CD4-positive, alpha-beta memory T cell (primary cell): ENCODE measurements at regions not wholly inside any gene's neighbourhood (a gene's known extent, or its start where the extent isn't known, plus 50 kb on each side); places are given as distances from the start of the nearest gene placed in this dataset.

Experiments used
- CTCF ChIA-PET: fragments of 350-600 bp; sonication (Branson Sonifier 250); formaldehyde crosslinking; loops from one replicate; lab custom pipeline; 2021; ENCODE audit warnings: inconsistent platforms; ENCODE audit not compliant: partially characterized antibody; lab: Charles Lee
- POLR2A ChIA-PET: fragments of 350-600 bp; sonication (Branson Sonifier 250); formaldehyde crosslinking; loops from one replicate; lab custom pipeline; 2021; ENCODE audit not compliant: partially characterized antibody; lab: Charles Lee
- DNase-seq, 5 donors: peaks; one replicate each; pipeline versions ENCODE4 v3.0.0 to v3.0.0-alpha.2; 2020 to 2022; ENCODE audit warnings: mixed read lengths in 1 of 5
- H3K27ac ChIP-seq: one replicate; pipeline ENCODE4 v1.7.0; 2013; ENCODE audit warnings: low read depth, low read length
- H3K27me3 ChIP-seq: 2 replicates; pipeline ENCODE4 v1.7.0; 2013; ENCODE audit warnings: mild to moderate bottlenecking, low read length, moderate library complexity; ENCODE audit not compliant: insufficient read depth
- H3K36me3 ChIP-seq: 2 replicates; pipeline ENCODE4 v1.7.0; 2013; ENCODE audit warnings: mild to moderate bottlenecking, low read length, moderate library complexity; ENCODE audit not compliant: insufficient read depth
- H3K4me1 ChIP-seq: 2 replicates; pipeline ENCODE4 v1.7.0; 2013; ENCODE audit warnings: mild to moderate bottlenecking, low read length, moderate library complexity; ENCODE audit not compliant: insufficient read depth
- H3K4me3 ChIP-seq, 2 donors: one replicate each; pipeline ENCODE4 v1.7.0; 2013; ENCODE audit warnings: low read length in 2 of 2, mild to moderate bottlenecking in 1 of 2
- H3K9me3 ChIP-seq, 2 donors: one replicate each; pipeline ENCODE4 v1.7.0; 2013; ENCODE audit warnings: low read length in 2 of 2, control low read depth in 1 of 2; ENCODE audit not compliant: control insufficient read depth in 1 of 2
- H3K27ac Mint-ChIP-seq, 7 donors: one replicate each; pipeline ENCODE4 v1.8.0; 2020 to 2021; ENCODE audit warnings: mixed read lengths in 7 of 7, mild to moderate bottlenecking in 6 of 7, inconsistent platforms in 3 of 7, moderate library complexity in 3 of 7
- H3K27me3 Mint-ChIP-seq, 2 donors: one replicate each; pipeline ENCODE4 v1.8.0; 2020 to 2021; ENCODE audit warnings: mixed read lengths in 2 of 2
- H3K36me3 Mint-ChIP-seq, 2 donors: one replicate each; pipeline ENCODE4 v1.8.0; 2020 to 2021; ENCODE audit warnings: mixed read lengths in 2 of 2, inconsistent platforms in 1 of 2, mild to moderate bottlenecking in 1 of 2
- H3K4me1 Mint-ChIP-seq, 4 donors: one replicate each; pipeline ENCODE4 v1.8.0; 2020 to 2021; ENCODE audit warnings: mixed read lengths in 4 of 4, mild to moderate bottlenecking in 1 of 4
- H3K4me3 Mint-ChIP-seq, 8 donors: one replicate each; pipeline ENCODE4 v1.8.0; 2020 to 2021; ENCODE audit warnings: mixed read lengths in 8 of 8, mild to moderate bottlenecking in 7 of 8, moderate library complexity in 6 of 8, inconsistent platforms in 3 of 8
- H3K9me3 Mint-ChIP-seq, 8 donors: one replicate each; pipeline ENCODE4 v1.8.0; 2020 to 2021; ENCODE audit warnings: mixed read lengths in 8 of 8, mild to moderate bottlenecking in 5 of 8, inconsistent platforms in 3 of 8, moderate library complexity in 1 of 8
- intact Hi-C: fragments of 100-400 bp; cut with micrococcal nuclease; formaldehyde crosslinking; loops from one replicate; pipeline ENCODE4 v1.15.1; 2023

GRCh38 chr3:181764544-181764943, 52.8 kb downstream of the SOX2 start:
- Mint-ChIP-seq H3K36me3 (no peaks in the 10 kb centered on the region), H3K27ac (no peak overlapping the region), H3K27me3 (peaks cover 0 to 2% of the 10 kb centered on the region in 2 donors), H3K4me3 (no peak overlapping the region), H3K9me3 (peaks cover 0 to 6% (median 2%) of the 10 kb centered on the region in 8 donors), H3K4me1 (no peaks in the 10 kb centered on the region)
- no peak for DNase-seq
- intact Hi-C loops, result no loop called here
- H3K9me3 ChIP-seq, result no peaks in the 10 kb centered on the region
- no peaks in the 10 kb centered on the region for H3K4me1 ChIP-seq
- no peaks in the 10 kb centered on the region for H3K36me3 ChIP-seq
- ChIA-PET CTCF (no interaction called here), POLR2A (no interaction called here)
- no peaks in the 10 kb centered on the region for H3K27me3 ChIP-seq
- H3K4me3 ChIP-seq, result no peak overlapping the region
- no peak overlapping the region for H3K27ac ChIP-seq

GRCh38 chr3:181770296-181770695, 58.6 kb downstream of the SOX2 start:
- no peak overlapping the region for H3K27ac Mint-ChIP-seq
- no peaks in the 10 kb centered on the region for H3K9me3 ChIP-seq

GRCh38 chr3:181771120-181771519, 59.4 kb downstream of the SOX2 start:
- POLR2A ChIA-PET, result no interaction called here
- H3K36me3 Mint-ChIP-seq, result no peaks in the 10 kb centered on the region
- H3K4me3 Mint-ChIP-seq, result no peak overlapping the region
- intact Hi-C loops, result no loop called here
- peaks cover 0 to 2% (median 0%) of the 10 kb centered on the region in 8 donors for H3K9me3 Mint-ChIP-seq
- H3K4me3 ChIP-seq, result no peak overlapping the region
- peaks cover 0 to 2% of the 10 kb centered on the region in 2 donors for H3K27me3 Mint-ChIP-seq
- H3K27ac ChIP-seq, result no peak overlapping the region
- no peak for DNase-seq
- no peaks in the 10 kb centered on the region for H3K36me3 ChIP-seq
- no peaks in the 10 kb centered on the region for H3K4me1 Mint-ChIP-seq
- no peaks in the 10 kb centered on the region for H3K4me1 ChIP-seq
- no peak overlapping the region for H3K27ac Mint-ChIP-seq
- no peaks in the 10 kb centered on the region for H3K27me3 ChIP-seq
- no peaks in the 10 kb centered on the region for H3K9me3 ChIP-seq
- CTCF ChIA-PET, result no interaction called here

More at GRCh38 chr3:181770296-181770695, 58.6 kb downstream of the SOX2 start:
- H3K27me3 ChIP-seq, result no peaks in the 10 kb centered on the region
- peaks cover 0 to 2% of the 10 kb centered on the region in 2 donors for H3K27me3 Mint-ChIP-seq
- CTCF ChIA-PET, result no interaction called here
- no peak overlapping the region for H3K27ac ChIP-seq
- intact Hi-C loops, result no loop called here
- no peak overlapping the region for H3K4me3 Mint-ChIP-seq
- H3K36me3 ChIP-seq, result no peaks in the 10 kb centered on the region
- no peaks in the 10 kb centered on the region for H3K4me1 ChIP-seq
- no peak overlapping the region for H3K4me3 ChIP-seq
- H3K36me3 Mint-ChIP-seq, result no peaks in the 10 kb centered on the region
- DNase-seq, result no peak
- H3K4me1 Mint-ChIP-seq, result no peaks in the 10 kb centered on the region
- H3K9me3 Mint-ChIP-seq, result peaks cover 0 to 2% (median 0%) of the 10 kb centered on the region in 8 donors
- POLR2A ChIA-PET, result no interaction called here

GRCh38 chr3:181772166-181772565, 60.4 kb downstream of the SOX2 start:
- POLR2A ChIA-PET, result no interaction called here

GRCh38 chr3:181773921-181774320, 62.2 kb downstream of the SOX2 start:
- Mint-ChIP-seq H3K36me3 (no peaks in the 10 kb centered on the region), H3K27me3 (peaks cover 0 to 2% of the 10 kb centered on the region in 2 donors), H3K4me1 (no peaks in the 10 kb centered on the region), H3K9me3 (no peaks in the 10 kb centered on the region), H3K4me3 (no peak overlapping the region), H3K27ac (no peak overlapping the region)
- intact Hi-C loops, result no loop called here
- Histone ChIP-seq H3K4me1 (no peaks in the 10 kb centered on the region), H3K9me3 (no peaks in the 10 kb centered on the region), H3K36me3 (no peaks in the 10 kb centered on the region), H3K27me3 (no peaks in the 10 kb centered on the region), H3K27ac (no peak overlapping the region), H3K4me3 (no peak overlapping the region)
- ChIA-PET CTCF (no interaction called here), POLR2A (no interaction called here)
- no peak for DNase-seq

More at GRCh38 chr3:181772166-181772565, 60.4 kb downstream of the SOX2 start:
- DNase-seq, result no peak
- no peaks in the 10 kb centered on the region for H3K36me3 Mint-ChIP-seq
- intact Hi-C loops, result no loop called here
- CTCF ChIA-PET, result no interaction called here
- Histone ChIP-seq H3K9me3 (no peaks in the 10 kb centered on the region), H3K4me1 (no peaks in the 10 kb centered on the region), H3K27ac (no peak overlapping the region), H3K36me3 (no peaks in the 10 kb centered on the region), H3K4me3 (no peak overlapping the region), H3K27me3 (no peaks in the 10 kb centered on the region)
- H3K27me3 Mint-ChIP-seq, result peaks cover 0 to 2% of the 10 kb centered on the region in 2 donors
- no peaks in the 10 kb centered on the region for H3K9me3 Mint-ChIP-seq
- no peaks in the 10 kb centered on the region for H3K4me1 Mint-ChIP-seq
- no peak overlapping the region for H3K4me3 Mint-ChIP-seq
- no peak overlapping the region for H3K27ac Mint-ChIP-seq

- H3K27me3 ChIP-seq, result no peaks in the 10 kb centered on the region
- H3K9me3 ChIP-seq, result no peaks in the 10 kb centered on the region
- ChIA-PET POLR2A (no interaction called here), CTCF (no interaction called here)
- H3K27ac ChIP-seq, result no peak overlapping the region
- Mint-ChIP-seq H3K9me3 (peaks cover 0 to 5% (median 0%) of the 10 kb centered on the region in 8 donors), H3K27me3 (no peaks in the 10 kb centered on the region), H3K4me3 (no peak overlapping the region), H3K4me1 (no peaks in the 10 kb centered on the region), H3K36me3 (no peaks in the 10 kb centered on the region), H3K27ac (no peak overlapping the region)
- intact Hi-C loops, result no loop called here
- no peaks in the 10 kb centered on the region for H3K36me3 ChIP-seq
- no peak for DNase-seq
- no peak overlapping the region for H3K4me3 ChIP-seq
- no peaks in the 10 kb centered on the region for H3K4me1 ChIP-seq
These were observed 70.7 kb downstream of the SOX2 start for GRCh38 chr3:181782306-181782954.

GRCh38 chr3:181790561-181790960, 78.8 kb downstream of the SOX2 start:
- Histone ChIP-seq H3K36me3 (no peaks in the 10 kb centered on the region), H3K4me1 (no peaks in the 10 kb centered on the region), H3K27ac (no peak overlapping the region), H3K27me3 (no peaks in the 10 kb centered on the region), H3K9me3 (no peaks in the 10 kb centered on the region), H3K4me3 (no peak overlapping the region)
- CTCF ChIA-PET, result no interaction called here
- peaks cover 0 to 7% (median 0%) of the 10 kb centered on the region in 8 donors for H3K9me3 Mint-ChIP-seq
- H3K27me3 Mint-ChIP-seq, result no peaks in the 10 kb centered on the region
- H3K4me3 Mint-ChIP-seq, result no peak overlapping the region
- POLR2A ChIA-PET, result no interaction called here
- intact Hi-C loops, result no loop called here
- no peaks in the 10 kb centered on the region for H3K4me1 Mint-ChIP-seq
- H3K27ac Mint-ChIP-seq, result no peak overlapping the region
- H3K36me3 Mint-ChIP-seq, result no peaks in the 10 kb centered on the region
- no peak for DNase-seq
